LNCaP clone FGC (cell line): ENCODE measurements at regions not wholly inside any gene's neighbourhood (a gene's known extent, or its start where the extent isn't known, plus 50 kb on each side); places are given as distances from the start of the nearest gene placed in this dataset.

Source experiments
- DNase-seq: peaks from one replicate; pipeline ENCODE4 v3.0.0-alpha.2; 2011; ENCODE audit warnings: low read depth
- H3K4me3 ChIP-seq: 2 replicates; pipeline ENCODE4 v1.5.1; 2011; ENCODE audit warnings: mild to moderate bottlenecking, low read depth, low read length, control low read depth
- CTCF ChIP-seq: IDR thresholded peaks from 2 replicates; pipeline ENCODE4 v1.5.1; 2012; ENCODE audit warnings: mild to moderate bottlenecking; ENCODE audit not compliant: control insufficient read depth, insufficient read depth; ENCODE audit errors: extremely low read depth

GRCh38 chr11:70915158-70915985 lies 337.0 kb downstream of the SHANK2 start:
- no peak for TF ChIP-seq CTCF
- no peak overlapping the region for H3K4me3 ChIP-seq
- no peak for DNase-seq

GRCh38 chr11:70916351-70916750 lies 336.0 kb downstream of the SHANK2 start:
- no peak for TF ChIP-seq CTCF
- H3K4me3 ChIP-seq = no peak overlapping the region
- DNase-seq = no peak

- no peak for TF ChIP-seq CTCF
- DNase-seq = no peak
These were observed 334.1 kb downstream of the SHANK2 start for GRCh38 chr11:70918242-70918641.

DNA sequence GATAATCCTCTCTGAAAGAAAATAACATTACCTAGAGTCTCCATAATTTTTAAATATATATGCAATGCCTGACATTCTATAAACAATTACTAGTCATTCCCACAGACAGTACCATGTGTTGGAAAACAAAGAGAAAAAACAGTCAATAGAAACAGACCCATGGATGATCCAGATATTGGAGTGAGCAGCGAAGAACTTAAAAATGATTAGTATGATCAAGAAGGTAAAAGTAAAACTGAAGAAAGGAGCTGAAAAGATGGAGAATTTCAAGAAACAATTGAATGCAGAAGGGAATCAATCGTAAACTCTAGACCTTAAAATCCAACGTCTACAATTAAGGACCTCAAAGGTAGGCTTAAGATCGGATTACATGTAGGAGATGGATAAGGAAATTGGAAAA lies 330.6 kb downstream of the SHANK2 start:
- H3K4me3 ChIP-seq = no peak overlapping the region
- no peak for TF ChIP-seq CTCF
- DNase-seq = no peak

More at GRCh38 chr11:70918242-70918641, 334.1 kb downstream of the SHANK2 start:
- no peak overlapping the region for H3K4me3 ChIP-seq

GRCh38 chr11:70924108-70924507 lies 328.3 kb downstream of the SHANK2 start:
- TF ChIP-seq CTCF = no peak
- DNase-seq = no peak
- H3K4me3 ChIP-seq = no peak overlapping the region

DNA sequence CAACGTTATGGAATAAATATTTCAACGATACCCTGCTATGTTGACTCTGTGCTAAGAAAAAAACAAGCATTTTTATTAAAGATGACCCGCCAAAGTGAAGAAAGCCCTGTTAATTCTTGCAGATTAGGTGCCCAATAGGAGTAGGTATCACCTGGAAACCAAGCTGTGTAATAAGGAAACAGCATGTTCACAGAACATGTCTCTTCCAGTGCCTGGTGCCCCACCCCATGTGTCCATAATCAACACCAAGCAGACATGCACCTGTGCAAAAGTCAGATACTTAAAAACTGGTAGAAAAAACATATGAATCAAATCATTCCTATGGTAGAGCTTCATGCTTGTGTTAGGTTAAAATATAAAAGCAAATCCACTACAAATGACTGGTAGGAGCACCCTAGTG lies 327.1 kb downstream of the SHANK2 start:
- no peak for DNase-seq
- TF ChIP-seq CTCF = no peak
- H3K4me3 ChIP-seq = no peak overlapping the region

DNA sequence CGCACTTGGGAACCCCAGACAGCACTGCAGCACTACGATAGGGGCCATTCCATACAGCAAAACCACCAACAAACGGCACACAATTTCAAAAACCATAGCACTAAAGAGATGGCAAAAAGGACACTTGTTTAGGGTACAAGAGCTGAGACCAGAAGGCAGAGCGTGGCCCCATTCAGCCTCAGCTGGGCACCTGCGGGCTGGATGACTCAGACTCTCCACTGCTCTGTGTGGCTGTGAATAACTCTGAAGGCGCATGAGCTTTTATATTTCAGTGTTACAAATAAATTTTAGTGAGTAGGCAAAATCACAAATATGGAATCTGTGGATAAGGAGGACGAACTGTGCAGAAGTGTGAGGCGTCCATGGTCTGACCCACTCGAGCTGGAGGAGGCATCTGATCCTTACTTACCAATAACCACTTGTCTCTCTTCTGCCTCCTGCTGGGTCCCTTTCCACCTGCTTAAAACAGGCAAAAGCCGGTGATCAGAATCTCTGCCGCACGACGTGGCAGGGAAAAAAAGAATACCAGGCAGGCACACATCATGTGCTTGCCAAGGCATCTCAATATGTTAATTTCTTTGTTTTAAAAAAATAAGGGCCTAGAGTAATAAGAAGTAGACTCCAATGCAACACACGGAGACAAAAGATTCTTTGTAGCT lies 325.7 kb downstream of the SHANK2 start:
- H3K4me3 ChIP-seq = no peak overlapping the region

More for the DNA sequence above, 325.7 kb downstream of the SHANK2 start:
- TF ChIP-seq CTCF = no peak
- DNase-seq = no peak
